ENCODE measurements at regions not wholly inside any gene's neighbourhood (a gene's known extent, or its start where the extent isn't known, plus 50 kb on each side); places are given as distances from the start of the nearest gene placed in this dataset.

GRCh38 chr6:95143408-95144180 is 433.7 kb upstream of the MANEA start:
- DNase-seq: no peak

GRCh38 chr6:95145457-95145856 is 431.9 kb upstream of the MANEA start:
- DNase-seq: no peak

DNA sequence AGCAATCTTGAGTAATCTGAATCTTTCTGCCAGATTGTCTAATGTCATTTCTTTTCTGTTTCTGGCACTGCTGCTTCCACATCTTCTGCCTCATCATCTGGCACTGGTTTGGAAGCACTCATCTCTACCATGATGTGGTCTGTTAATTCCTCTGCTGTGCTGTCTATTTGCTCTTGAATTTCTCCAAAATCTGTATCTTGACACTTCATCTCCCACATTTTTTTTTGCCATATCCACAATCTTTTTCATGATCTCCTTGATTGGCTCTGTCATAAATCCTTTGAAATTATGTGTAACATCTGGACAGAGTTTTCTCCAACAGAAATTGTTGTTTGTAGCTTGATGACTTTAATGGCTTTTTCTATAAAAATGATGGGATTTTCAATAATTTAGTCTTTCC is 417.8 kb upstream of the MANEA start:
- no peak for DNase-seq

DNA sequence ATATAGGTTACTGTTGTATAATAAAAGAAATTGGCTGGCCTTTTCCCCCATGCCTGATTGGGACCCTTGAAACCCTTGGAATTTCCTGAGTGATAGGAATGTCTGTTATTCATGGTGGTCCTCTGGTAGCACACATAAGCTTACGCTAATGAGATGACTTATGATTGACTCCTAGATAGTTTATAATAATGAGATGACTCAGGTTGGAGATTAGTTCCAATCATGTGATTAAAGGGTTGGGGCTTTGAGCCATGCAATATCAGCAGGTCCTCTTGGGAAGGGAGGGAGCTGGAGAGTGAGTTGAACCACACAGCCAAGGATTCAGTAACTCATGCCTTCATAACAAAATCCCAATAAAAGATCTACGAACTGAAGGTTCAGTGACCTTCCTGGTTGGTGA is 407.6 kb upstream of the MANEA start:
- DNase-seq: no peak

GRCh38 chr6:95175927-95176675 is 401.2 kb upstream of the MANEA start:
- DNase-seq: no peak

GRCh38 chr6:95185874-95186273 is 391.5 kb upstream of the MANEA start:
- DNase-seq: no peak

DNA sequence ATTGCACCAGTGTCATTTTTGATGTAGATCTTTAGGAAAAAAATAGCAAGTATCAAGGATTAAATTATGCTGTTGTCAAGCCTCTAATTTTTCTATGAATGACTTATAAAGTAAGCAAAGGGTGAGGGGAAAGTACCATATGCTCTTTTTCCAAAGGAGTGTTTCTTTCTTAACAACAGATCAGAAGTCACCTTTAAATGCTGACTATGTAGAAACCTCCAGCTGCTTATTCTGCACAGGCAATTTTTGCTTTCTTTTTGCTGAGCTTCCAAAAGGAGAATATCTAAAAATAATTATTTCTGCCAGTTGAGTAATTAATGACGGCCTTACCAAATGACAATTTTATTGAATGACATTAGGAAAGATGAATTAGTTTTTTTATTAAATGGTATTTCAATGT is 390.6 kb upstream of the MANEA start:
- no peak for DNase-seq

DNA sequence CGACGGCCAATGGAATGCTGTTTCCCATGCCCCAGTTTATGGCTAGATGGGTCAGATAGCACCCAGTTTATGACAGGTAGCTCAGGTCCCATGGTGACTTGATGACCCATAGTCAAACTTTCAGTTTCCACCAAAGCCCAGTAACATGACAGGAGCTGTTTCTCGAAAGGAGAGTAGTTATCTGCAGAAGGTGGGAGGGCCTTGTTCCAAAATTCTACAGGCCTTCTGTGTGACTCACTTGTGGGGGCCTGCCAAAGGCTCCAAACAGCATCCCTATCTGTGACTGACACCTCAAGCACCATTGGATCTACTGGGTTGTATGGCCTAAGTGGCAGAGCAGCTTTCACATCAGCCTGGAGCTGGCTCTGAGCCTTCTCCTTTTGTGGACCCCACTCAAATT is 379.7 kb upstream of the MANEA start:
- DNase-seq: no peak

DNA sequence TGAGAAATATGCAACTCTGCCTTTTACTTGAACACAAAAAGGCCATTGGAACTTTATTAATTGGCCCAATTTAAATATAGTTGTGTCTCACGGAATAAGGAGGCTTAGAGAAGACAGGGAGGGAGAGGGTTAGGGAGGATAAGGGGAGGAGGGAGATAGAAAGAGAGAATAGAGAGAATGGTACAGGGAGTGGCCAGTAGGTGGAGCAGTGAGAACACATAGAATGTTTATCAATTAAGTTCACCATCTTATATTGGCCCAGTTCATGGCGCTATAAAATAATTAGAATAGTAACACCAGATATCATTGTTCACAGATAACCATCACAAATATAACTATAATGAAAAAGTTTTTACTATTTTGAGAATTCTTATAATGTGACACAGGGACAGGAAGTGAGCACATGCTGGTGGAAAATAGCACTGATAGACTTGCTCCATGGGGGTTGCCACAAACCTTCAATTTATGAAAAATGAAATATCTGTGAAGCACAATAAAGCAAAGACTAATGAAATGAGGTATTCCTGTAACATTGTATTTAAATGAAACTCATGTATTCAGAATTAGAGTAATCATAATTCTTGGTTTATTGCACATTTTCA is 374.1 kb upstream of the MANEA start:
- peak; percentile 10 for DNase-seq

- DNase-seq: no peak
Observed at GRCh38 chr6:95204178-95204577, 373.2 kb upstream of the MANEA start.

DNA sequence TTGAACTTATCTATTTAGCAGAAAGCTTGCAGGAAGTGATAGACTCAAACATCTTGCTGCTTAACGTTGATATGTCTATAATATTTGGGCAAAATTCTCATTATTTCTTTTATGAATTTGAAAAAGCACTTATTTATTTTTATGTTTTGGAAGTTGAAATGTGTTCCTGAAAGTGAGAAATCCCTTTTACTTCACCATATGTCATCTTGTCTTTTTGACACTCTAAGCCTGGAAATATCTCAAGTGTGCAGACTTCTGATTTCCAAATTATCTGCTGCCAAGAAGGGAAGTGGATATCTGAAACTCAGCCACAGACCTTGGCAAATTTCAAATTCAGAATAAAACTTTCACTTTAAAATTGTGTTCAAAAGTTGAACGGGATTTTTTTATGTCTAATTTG is 368.7 kb upstream of the MANEA start:
- DNase-seq: no peak

GRCh38 chr6:95209074-95209473 is 368.3 kb upstream of the MANEA start:
- DNase-seq: no peak

- no peak for DNase-seq
Observed at GRCh38 chr6:95216555-95216954, 360.8 kb upstream of the MANEA start.

DNA sequence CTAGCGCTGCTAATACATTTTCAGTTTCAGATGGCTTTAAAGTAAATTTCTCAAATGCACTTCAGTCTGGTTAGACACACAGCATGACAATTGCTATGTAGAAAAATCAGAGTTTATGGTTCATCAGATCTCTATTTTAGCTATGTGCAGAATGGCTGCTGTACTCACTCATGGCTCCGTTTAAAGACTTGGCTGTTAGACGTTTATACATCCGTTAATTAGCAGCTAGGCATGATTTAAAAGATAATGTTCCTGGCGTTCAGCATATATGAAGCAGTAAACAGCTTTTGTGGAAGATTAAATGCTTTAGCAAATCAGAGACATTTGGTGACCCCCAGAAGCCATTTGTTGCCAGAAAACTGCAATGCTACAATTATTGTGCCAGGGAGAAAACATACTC is 350.0 kb upstream of the MANEA start:
- DNase-seq: no peak

- no peak for DNase-seq
Observed at GRCh38 chr6:95228636-95229035, 348.7 kb upstream of the MANEA start.

DNA sequence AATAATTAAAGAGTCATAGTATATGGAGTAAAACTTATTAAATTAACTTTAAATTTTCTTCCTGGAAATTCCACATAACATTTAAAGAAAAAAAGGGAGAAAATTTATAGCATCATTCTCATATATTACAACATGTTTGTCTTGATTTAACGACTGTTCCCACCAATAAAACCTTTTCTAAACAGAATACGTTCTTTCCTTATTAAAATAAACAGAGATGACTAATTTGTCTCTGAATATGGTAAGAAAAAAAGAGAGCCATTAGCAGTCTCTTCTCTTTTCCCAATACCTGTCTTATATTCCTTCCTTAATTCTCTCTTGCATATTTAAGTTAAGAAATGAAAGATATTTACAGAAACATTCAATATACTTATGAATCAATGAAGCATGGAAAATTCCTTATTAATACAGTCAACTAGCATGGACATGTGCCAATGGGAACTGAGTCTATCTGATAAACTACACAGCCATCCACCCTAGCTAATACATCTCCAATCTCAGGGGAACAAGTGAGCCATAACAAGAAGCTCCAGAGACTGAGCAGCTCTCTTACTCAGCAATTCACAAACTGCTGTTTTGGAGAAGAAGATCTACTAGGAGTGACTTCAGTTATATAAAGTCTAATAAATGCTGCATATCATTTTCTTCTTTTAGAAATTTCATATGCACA is 347.1 kb upstream of the MANEA start:
- no peak for DNase-seq

DNA sequence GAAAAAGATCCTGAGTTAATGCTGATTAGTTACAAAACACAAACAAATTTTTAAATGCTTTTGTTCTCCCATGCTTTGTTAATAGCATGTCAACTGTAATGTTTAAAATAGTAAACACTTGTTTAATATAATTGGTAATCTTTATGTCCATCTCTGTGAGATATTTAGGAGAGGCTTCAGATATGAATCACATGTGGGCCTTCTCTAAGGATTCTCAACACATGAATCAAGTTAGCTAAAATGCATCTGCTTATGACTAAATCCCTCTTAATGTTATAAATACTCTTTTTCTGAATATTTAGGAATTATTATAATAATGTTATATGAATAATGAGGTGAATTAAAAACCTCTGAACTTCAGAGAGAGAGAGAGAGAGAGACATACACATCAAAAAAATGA is 345.9 kb upstream of the MANEA start:
- DNase-seq: no peak

DNA sequence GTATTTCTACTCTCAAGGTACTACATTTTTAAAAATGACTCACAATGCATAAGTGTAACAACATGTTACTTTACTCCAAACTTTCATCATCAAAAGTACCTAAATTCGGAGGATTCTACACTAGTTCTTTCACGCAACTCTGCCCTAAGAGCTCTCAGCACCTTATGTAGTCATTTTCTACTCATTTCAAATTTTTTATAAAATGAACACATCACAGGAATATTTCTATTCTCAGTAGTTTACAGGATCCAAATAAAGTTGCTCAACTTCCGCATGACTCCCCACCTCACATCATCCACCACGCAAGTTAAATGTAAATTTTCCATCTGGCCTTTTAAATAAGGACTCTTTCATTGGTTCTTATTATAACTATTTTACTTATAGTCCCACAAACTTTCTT is 344.9 kb upstream of the MANEA start:
- DNase-seq: no peak

DNA sequence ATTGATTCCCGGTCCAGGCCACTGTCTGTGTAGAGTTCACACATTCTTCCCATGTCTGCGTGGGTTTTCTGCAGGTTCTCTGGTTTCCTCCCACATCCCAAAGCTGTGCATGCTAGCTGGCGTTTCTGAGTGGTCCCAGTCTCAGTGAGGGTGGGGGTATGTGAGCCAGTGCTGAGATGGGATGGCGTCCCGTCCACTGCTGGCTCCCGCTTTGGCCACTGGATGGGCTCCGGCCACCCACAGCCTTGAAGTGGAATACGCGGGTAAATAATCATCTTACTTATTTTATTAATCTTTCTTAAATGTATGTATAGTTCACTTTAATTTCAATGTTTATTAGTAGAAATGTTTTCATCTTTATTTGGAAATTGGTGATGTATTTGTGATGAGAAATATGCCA is 343.5 kb upstream of the MANEA start:
- no peak for DNase-seq

- no peak for DNase-seq
Observed at GRCh38 chr6:95240514-95240913, 336.8 kb upstream of the MANEA start.

GRCh38 chr6:95242560-95242959 is 334.8 kb upstream of the MANEA start:
- DNase-seq: no peak

GRCh38 chr6:95243053-95243452 is 334.3 kb upstream of the MANEA start:
- DNase-seq: no peak

- DNase-seq: no peak
Observed at GRCh38 chr6:95244751-95245150, 332.6 kb upstream of the MANEA start.

DNA sequence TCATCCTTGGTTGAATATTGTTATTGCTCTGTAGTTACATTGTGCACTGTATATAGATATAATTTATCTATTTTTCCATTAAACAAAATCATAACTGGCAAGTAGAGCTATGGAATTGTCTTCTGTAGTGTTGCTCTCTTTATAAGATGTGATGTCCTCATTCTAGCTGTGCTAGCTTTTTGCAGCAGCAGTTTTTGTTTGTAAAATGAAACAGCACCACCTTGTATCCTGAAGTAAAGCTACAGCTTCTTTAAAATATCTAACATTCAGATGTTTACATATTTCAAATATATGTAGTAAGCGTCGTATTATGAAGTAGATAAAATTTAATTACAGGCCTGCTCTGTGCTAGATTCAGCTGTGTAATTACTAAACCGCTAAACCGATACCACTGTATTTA is 328.8 kb upstream of the MANEA start:
- no peak for DNase-seq

Data from NCI-H2029 (cell line).